HG02623 (cell line): ENCODE measurements at regions not wholly inside any gene's neighbourhood (a gene's known extent, or its start where the extent isn't known, plus 50 kb on each side); places are given as distances from the start of the nearest gene placed in this dataset.
"Not testable (repeated sequence)": the region's sequence is repeated elsewhere in the genome, so short reads cannot be mapped to it uniquely, and the experiment has no call there.

ENCODE experiments used
- ATAC-seq: cut with Tn5 transposase; IDR thresholded peaks from one replicate; pipeline ENCODE4 v1.9.1; 2021; ENCODE audit warnings: moderate library complexity; ENCODE audit not compliant: unreplicated experiment

GRCh38 chr6:6968731-6969552, 138.8 kb upstream of the RREB1 start:
- no peak for ATAC-seq

GRCh38 chr6:6969761-6970223, 138.0 kb upstream of the RREB1 start:
- ATAC-seq, result no peak

- ATAC-seq, result no peak
Observed at GRCh38 chr6:6970851-6971250, 136.9 kb upstream of the RREB1 start.

GRCh38 chr6:6971369-6971768, 136.4 kb upstream of the RREB1 start:
- ATAC-seq, result no peak

- ATAC-seq, result no peak
Observed at GRCh38 chr6:6972456-6972855, 135.3 kb upstream of the RREB1 start.

- no peak for ATAC-seq
Observed at GRCh38 chr6:6973721-6974120, 134.0 kb upstream of the RREB1 start.

GRCh38 chr6:6975459-6976111, 132.2 kb upstream of the RREB1 start:
- ATAC-seq, result no peak

- no peak for ATAC-seq
Observed at GRCh38 chr6:6976193-6976592, 131.6 kb upstream of the RREB1 start.

- no peak for ATAC-seq
Observed at GRCh38 chr6:6978731-6979130, 129.0 kb upstream of the RREB1 start.

- ATAC-seq, result no peak
Observed at GRCh38 chr6:6980999-6981597, 126.7 kb upstream of the RREB1 start.

- no peak for ATAC-seq
Observed at GRCh38 chr6:6981681-6982322, 126.0 kb upstream of the RREB1 start.

- no peak for ATAC-seq
Observed at GRCh38 chr6:6982663-6983062, 125.1 kb upstream of the RREB1 start.

- no peak for ATAC-seq
Observed at GRCh38 chr6:6984585-6985366, 123.0 kb upstream of the RREB1 start.

- ATAC-seq, result no peak
Observed at GRCh38 chr6:6986344-6986743, 121.4 kb upstream of the RREB1 start.

GRCh38 chr6:6987749-6988148, 120.0 kb upstream of the RREB1 start:
- ATAC-seq, result no peak

GRCh38 chr6:6990059-6990458, 117.7 kb upstream of the RREB1 start:
- not testable (repeated sequence) for ATAC-seq

GRCh38 chr6:6993503-6994237, 114.1 kb upstream of the RREB1 start:
- ATAC-seq, result no peak

- no peak for ATAC-seq
Observed at GRCh38 chr6:6994796-6995195, 113.0 kb upstream of the RREB1 start.

GRCh38 chr6:6995328-6995727, 112.4 kb upstream of the RREB1 start:
- ATAC-seq, result no peak

GRCh38 chr6:6996124-6996523, 111.6 kb upstream of the RREB1 start:
- ATAC-seq, result no peak
